ENCODE measurements at regions not wholly inside any gene's neighbourhood (a gene's known extent, or its start where the extent isn't known, plus 50 kb on each side); places are given as distances from the start of the nearest gene placed in this dataset.

DNA sequence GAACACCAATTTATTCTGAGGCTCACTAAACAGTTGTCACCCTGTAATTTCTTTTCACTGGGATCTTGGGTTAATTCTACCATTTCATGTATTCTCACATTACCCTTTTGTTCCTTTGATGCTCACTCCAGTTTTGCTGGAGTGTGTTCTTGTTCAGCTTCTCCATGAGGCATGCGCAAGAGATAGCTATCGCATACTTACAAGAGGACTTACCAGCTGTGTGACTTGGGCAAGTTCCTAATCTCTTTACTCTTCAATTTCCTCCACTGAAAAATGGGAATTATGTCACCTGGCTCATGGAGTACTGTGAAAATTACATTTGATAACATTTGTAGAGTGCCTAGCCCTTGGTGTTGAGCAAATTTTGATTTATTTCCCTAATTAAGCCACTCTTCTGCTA, 56.5 kb upstream of the JDP2 start:
- no peak for DNase-seq (ENCODE audit: low spot score)

- DNase-seq (ENCODE audit: low spot score): no peak
These were observed 55.6 kb upstream of the JDP2 start for GRCh38 chr14:75372260-75372659.

- DNase-seq (ENCODE audit: low spot score): no peak
These were observed 54.7 kb upstream of the JDP2 start for GRCh38 chr14:75373133-75373532.

- DNase-seq (ENCODE audit: low spot score): no peak
These were observed 54.2 kb upstream of the JDP2 start for GRCh38 chr14:75373616-75374015.

- DNase-seq (ENCODE audit: low spot score): no peak
These were observed 52.9 kb upstream of the JDP2 start for GRCh38 chr14:75374911-75375310.

- no peak for DNase-seq (ENCODE audit: low spot score)
These were observed 51.8 kb upstream of the JDP2 start for GRCh38 chr14:75375983-75376382.

Data from AG08396 (cell line).